VCaP (cell line): ENCODE measurements at regions not wholly inside any gene's neighbourhood (a gene's known extent, or its start where the extent isn't known, plus 50 kb on each side); places are given as distances from the start of the nearest gene placed in this dataset.

Experiments used
- H3K27ac ChIP-seq: fragments of 450-650 bp; 2 replicates; pipeline ENCODE4 v1.5.1; 2017
- TF ChIP-seq, protein P1 (sequence below): fragments of 450-650 bp; conservative IDR thresholded peaks from 2 replicates; pipeline ENCODE4 v1.5.1; 2017; ENCODE audit warnings: mild to moderate bottlenecking, moderate library complexity

- TF ChIP-seq, protein P1, sequence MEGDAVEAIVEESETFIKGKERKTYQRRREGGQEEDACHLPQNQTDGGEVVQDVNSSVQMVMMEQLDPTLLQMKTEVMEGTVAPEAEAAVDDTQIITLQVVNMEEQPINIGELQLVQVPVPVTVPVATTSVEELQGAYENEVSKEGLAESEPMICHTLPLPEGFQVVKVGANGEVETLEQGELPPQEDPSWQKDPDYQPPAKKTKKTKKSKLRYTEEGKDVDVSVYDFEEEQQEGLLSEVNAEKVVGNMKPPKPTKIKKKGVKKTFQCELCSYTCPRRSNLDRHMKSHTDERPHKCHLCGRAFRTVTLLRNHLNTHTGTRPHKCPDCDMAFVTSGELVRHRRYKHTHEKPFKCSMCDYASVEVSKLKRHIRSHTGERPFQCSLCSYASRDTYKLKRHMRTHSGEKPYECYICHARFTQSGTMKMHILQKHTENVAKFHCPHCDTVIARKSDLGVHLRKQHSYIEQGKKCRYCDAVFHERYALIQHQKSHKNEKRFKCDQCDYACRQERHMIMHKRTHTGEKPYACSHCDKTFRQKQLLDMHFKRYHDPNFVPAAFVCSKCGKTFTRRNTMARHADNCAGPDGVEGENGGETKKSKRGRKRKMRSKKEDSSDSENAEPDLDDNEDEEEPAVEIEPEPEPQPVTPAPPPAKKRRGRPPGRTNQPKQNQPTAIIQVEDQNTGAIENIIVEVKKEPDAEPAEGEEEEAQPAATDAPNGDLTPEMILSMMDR, result no peak
- no peak overlapping the region for H3K27ac ChIP-seq
Measured at GRCh38 chr2:5913711-5914395, 221.7 kb downstream of the SOX11 start.

- TF ChIP-seq, protein P1, result no peak
- no peak overlapping the region for H3K27ac ChIP-seq
Measured at GRCh38 chr2:5914811-5915611, 222.8 kb downstream of the SOX11 start.

GRCh38 chr2:5915881-5916310 lies 223.7 kb downstream of the SOX11 start:
- no peak overlapping the region for H3K27ac ChIP-seq
- TF ChIP-seq, protein P1, result peak; percentile 77

- TF ChIP-seq, protein P1, result no peak
- H3K27ac ChIP-seq, result no peak overlapping the region
Measured at GRCh38 chr2:5921081-5921642, 229.0 kb downstream of the SOX11 start.

GRCh38 chr2:5923957-5924945 lies 232.1 kb downstream of the SOX11 start:
- TF ChIP-seq, protein P1, result no peak
- H3K27ac ChIP-seq, result no peak overlapping the region

GRCh38 chr2:5925604-5926003 lies 233.4 kb downstream of the SOX11 start:
- H3K27ac ChIP-seq, result no peak overlapping the region
- TF ChIP-seq, protein P1, result 0 out of 2 replicates have a peak, but pooled peaks have one; percentile 5
